ENCODE measurements at regions not wholly inside any gene's neighbourhood (a gene's known extent, or its start where the extent isn't known, plus 50 kb on each side); places are given as distances from the start of the nearest gene placed in this dataset.

- TF ChIP-seq CUX1 (CRISPR knock-in tag; IDR thresholded peaks at IDR 0.05) (no peak), SIRT6 (IDR thresholded peaks at IDR 0.05; ENCODE audit: low read depth, low read length) (no peak), RBM25 (IDR thresholded peaks at IDR 0.05; ENCODE audit: low read depth, low read length, severe bottlenecking) (no peak), RHOXF2B (CRISPR knock-in tag; conservative IDR thresholded peaks at IDR 0.05) (no peak)
- TF ChIP-seq, protein P1, sequence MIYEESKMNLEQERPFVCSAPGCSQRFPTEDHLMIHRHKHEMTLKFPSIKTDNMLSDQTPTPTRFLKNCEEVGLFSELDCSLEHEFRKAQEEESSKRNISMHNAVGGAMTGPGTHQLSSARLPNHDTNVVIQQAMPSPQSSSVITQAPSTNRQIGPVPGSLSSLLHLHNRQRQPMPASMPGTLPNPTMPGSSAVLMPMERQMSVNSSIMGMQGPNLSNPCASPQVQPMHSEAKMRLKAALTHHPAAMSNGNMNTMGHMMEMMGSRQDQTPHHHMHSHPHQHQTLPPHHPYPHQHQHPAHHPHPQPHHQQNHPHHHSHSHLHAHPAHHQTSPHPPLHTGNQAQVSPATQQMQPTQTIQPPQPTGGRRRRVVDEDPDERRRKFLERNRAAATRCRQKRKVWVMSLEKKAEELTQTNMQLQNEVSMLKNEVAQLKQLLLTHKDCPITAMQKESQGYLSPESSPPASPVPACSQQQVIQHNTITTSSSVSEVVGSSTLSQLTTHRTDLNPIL (CRISPR knock-in tag; IDR thresholded peaks at IDR 0.05) = no peak
- TF ChIP-seq, protein P2, sequence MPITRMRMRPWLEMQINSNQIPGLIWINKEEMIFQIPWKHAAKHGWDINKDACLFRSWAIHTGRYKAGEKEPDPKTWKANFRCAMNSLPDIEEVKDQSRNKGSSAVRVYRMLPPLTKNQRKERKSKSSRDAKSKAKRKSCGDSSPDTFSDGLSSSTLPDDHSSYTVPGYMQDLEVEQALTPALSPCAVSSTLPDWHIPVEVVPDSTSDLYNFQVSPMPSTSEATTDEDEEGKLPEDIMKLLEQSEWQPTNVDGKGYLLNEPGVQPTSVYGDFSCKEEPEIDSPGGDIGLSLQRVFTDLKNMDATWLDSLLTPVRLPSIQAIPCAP (CRISPR knock-in tag; IDR thresholded peaks at IDR 0.05; ENCODE audit: borderline replicate concordance) = no peak
These were observed 994.5 kb downstream of the C4orf33 start (continued) for GRCh38 chr4:130090427-130090826.
